ENCODE measurements at regions not wholly inside any gene's neighbourhood (a gene's known extent, or its start where the extent isn't known, plus 50 kb on each side); places are given as distances from the start of the nearest gene placed in this dataset.

DNA sequence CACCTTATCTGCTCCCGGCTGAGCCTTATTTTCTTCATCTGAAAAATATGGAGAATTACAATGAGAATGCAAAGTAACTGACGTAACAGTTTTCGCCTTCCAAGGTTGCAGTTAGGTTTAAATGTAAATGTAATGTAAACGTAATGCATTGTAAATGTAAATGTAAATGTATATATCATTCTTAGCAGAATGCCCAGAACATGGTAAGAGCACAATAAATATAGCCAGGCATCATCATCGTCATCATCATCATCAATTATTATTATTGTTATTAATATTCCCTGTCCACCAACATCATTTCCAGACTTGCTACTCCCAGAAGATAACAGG, 770.0 kb downstream of the MED13L start:
- Histone ChIP-seq H3K79me2 (ENCODE audit: control insufficient read depth in 1 of 2, insufficient read depth in 2 of 2, low read length in 2 of 2) (no peaks in the 10 kb centered on the region), H3K27me3 (replicated peaks in 1 of 4; ENCODE audit: control insufficient read depth in 3 of 4, extremely low read depth in 1 of 4, insufficient read depth in 3 of 4, low read length in 3 of 4) (peaks cover 0 to 23% (median 18%) of the 10 kb centered on the region in 4 experiments; a peak in 6 of 7 replicates), H3K27ac (ENCODE audit: low read depth, low read length) (no peak overlapping the region), H3K4ac (replicated peaks; ENCODE audit: insufficient read length, low read depth, low read length) (no peak overlapping the region), H2AFZ (ENCODE audit: low read length) (no peak overlapping the region), H3K18ac (ENCODE audit: extremely low read depth, low read length) (no peak overlapping the region), H3K36me3 (ENCODE audit: control insufficient read depth in 2 of 4, insufficient read depth in 4 of 4, low read length in 3 of 4) (no peaks in the 10 kb centered on the region), H4K8ac (ENCODE audit: extremely low read depth, insufficient read depth, low read length) (no peak overlapping the region), H2BK15ac (ENCODE audit: low read length) (no peak overlapping the region), H3K23me2 (ENCODE audit: low read depth, low read length) (no peaks in the 10 kb centered on the region; the same call in 1 of the 2 replicates), H2BK20ac (ENCODE audit: low read length) (no peak overlapping the region), H3K9ac (replicated peaks in 1 of 4; ENCODE audit: extremely low read depth in 1 of 4, low read depth in 3 of 4, low read length in 3 of 4) (no peak overlapping the region), H2AK5ac (ENCODE audit: low read depth, low read length) (no peak overlapping the region), H3K79me1 (ENCODE audit: low read depth, low read length) (no peaks in the 10 kb centered on the region), H3K23ac (ENCODE audit: insufficient read length) (no peak overlapping the region), H3K14ac (ENCODE audit: insufficient read length) (no peak overlapping the region), H4K20me1 (replicated peaks in 1 of 2; ENCODE audit: control insufficient read depth in 1 of 2, insufficient read depth in 2 of 2, low read length in 2 of 2) (no peaks in the 10 kb centered on the region), H3K4me2 (ENCODE audit: insufficient read depth in 1 of 2, low read depth in 2 of 2, low read length in 2 of 2) (peak overlapping the region; percentile 39 to 62; a peak in 3 of 4 replicates), H3K9me3 (ENCODE audit: insufficient read depth in 2 of 2, low read depth in 1 of 2, low read length in 1 of 2) (no peaks in the 10 kb centered on the region), H2BK5ac (ENCODE audit: low read depth, low read length) (no peak overlapping the region), H4K5ac (ENCODE audit: insufficient read length, low read depth, low read length) (no peak overlapping the region), H2BK120ac (replicated peaks; ENCODE audit: low read depth, low read length) (no peak overlapping the region), H3K4me1 (replicated peaks in 1 of 4; ENCODE audit: control insufficient read depth in 3 of 4, insufficient read depth in 4 of 4, low read length in 3 of 4) (peaks cover 12 to 30% (median 24%) of the 10 kb centered on the region in 4 experiments; a peak in 6 of 7 replicates), H4K91ac (replicated peaks; ENCODE audit: insufficient read length, low read length) (no peak overlapping the region), H3K4me3 (ENCODE audit: extremely low read depth in 1 of 4, insufficient read depth in 2 of 4, low read depth in 3 of 4, low read length in 4 of 4) (peak overlapping the region in 1 of 4 experiments; percentile 39; a peak in 1 of 8 replicates), H3K56ac (replicated peaks; ENCODE audit: insufficient read length, low read depth, low read length) (no peak overlapping the region), H2BK12ac (ENCODE audit: low read depth, low read length) (no peak overlapping the region; the same call in 1 of the 2 replicates)
- DNase-seq (ENCODE audit: low read depth in 1 of 2, low spot score in 2 of 2) (no peak), FAIRE-seq (no peak)
- CTCF ChIA-PET (ENCODE audit: partially characterized antibody): no interaction called here
- POLR2A ChIA-PET (ENCODE audit: partially characterized antibody): no interaction called here
- WGBS, 2 experiments (ENCODE audit: extremely low coverage in 1 of 2, insufficient coverage in 1 of 2, insufficient read length in 1 of 2, insufficient replicate concordance in 2 of 2, low coverage in 1 of 2, low lambda C conversion rate in 2 of 2, missing lambda C conversion rate in 1 of 2): 36% methylated on average over 5 of the region's 5 CpGs; no CpG with 5 or more reads in 1 of the 2 experiments
- TF ChIP-seq, protein P1, sequence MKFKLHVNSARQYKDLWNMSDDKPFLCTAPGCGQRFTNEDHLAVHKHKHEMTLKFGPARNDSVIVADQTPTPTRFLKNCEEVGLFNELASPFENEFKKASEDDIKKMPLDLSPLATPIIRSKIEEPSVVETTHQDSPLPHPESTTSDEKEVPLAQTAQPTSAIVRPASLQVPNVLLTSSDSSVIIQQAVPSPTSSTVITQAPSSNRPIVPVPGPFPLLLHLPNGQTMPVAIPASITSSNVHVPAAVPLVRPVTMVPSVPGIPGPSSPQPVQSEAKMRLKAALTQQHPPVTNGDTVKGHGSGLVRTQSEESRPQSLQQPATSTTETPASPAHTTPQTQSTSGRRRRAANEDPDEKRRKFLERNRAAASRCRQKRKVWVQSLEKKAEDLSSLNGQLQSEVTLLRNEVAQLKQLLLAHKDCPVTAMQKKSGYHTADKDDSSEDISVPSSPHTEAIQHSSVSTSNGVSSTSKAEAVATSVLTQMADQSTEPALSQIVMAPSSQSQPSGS (IDR thresholded peaks at IDR 0.05; ENCODE audit: low read length): peak; percentile 25; the same call in 1 of the 2 replicates
- no peak for TF ChIP-seq CEBPB (IDR thresholded peaks at IDR 0.05; ENCODE audit: low read depth, low read length)

All from H1 (cell line).